MM.1S (cell line): ENCODE measurements at regions not wholly inside any gene's neighbourhood (a gene's known extent, or its start where the extent isn't known, plus 50 kb on each side); places are given as distances from the start of the nearest gene placed in this dataset.

Experiments used
- CTCF ChIP-seq: fragments of 300-600 bp; sonication (generic); IDR thresholded peaks from 2 replicates; pipeline ENCODE4 v1.5.1; 2016; ENCODE audit warnings: antibody characterized with exemption, low read length, mixed read lengths
- EZH2 ChIP-seq: fragments of 300-600 bp; sonication (generic); optimal IDR thresholded peaks from 2 replicates; pipeline ENCODE3; 2017; ENCODE audit warnings: low read depth, mild to moderate bottlenecking, antibody characterized with exemption, low read length, mixed read lengths

- TF ChIP-seq CTCF, result no peak
- no peak for TF ChIP-seq EZH2
Measured at GRCh38 chr17:53909802-53910201, 87.1 kb downstream of the KIF2B start.
